WI38 (cell line): ENCODE measurements at regions not wholly inside any gene's neighbourhood (a gene's known extent, or its start where the extent isn't known, plus 50 kb on each side); places are given as distances from the start of the nearest gene placed in this dataset.

ENCODE experiments used
- H3K4me3 ChIP-seq: 2 replicates; pipeline ENCODE4 v1.5.1; 2011; ENCODE audit warnings: low read depth, mild to moderate bottlenecking, control low read depth, low read length
- CTCF ChIP-seq: IDR thresholded peaks from 2 replicates; pipeline ENCODE4 v1.5.1; 2012; ENCODE audit warnings: low read depth, mild to moderate bottlenecking, control low read depth, low read length

DNA sequence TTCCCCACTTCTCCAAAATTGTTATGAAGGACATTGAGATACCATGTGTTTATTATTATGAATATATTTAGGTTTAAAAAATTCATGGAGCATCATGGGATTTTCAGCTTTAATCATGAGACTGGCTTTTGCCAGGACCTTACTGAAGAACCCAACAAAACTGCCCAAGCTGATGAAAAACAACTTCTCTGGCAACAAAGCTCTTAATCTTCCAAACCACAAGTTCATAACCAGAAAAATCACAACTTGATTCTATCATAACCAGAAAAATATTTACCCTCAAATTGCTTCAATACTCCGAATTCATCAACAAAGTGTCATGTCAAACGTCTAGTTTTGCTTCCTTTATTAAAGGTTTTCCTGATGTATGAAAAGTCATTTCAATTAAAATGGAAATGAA, 971.8 kb upstream of the ACVR2A start:
- no peak for TF ChIP-seq CTCF
- no peak overlapping the region for H3K4me3 ChIP-seq

- TF ChIP-seq CTCF = no peak
- no peak overlapping the region for H3K4me3 ChIP-seq
Observed at GRCh38 chr2:146870691-146871090, 974.1 kb upstream of the ACVR2A start.

- TF ChIP-seq CTCF = no peak
- no peak overlapping the region for H3K4me3 ChIP-seq
Observed at GRCh38 chr2:146869328-146869727, 975.5 kb upstream of the ACVR2A start.

- no peak for TF ChIP-seq CTCF
- no peak overlapping the region for H3K4me3 ChIP-seq
Observed at GRCh38 chr2:146868051-146868450, 976.8 kb upstream of the ACVR2A start.

- no peak for TF ChIP-seq CTCF
- H3K4me3 ChIP-seq = no peak overlapping the region
Observed at GRCh38 chr2:146867477-146867986, 977.3 kb upstream of the ACVR2A start.

DNA sequence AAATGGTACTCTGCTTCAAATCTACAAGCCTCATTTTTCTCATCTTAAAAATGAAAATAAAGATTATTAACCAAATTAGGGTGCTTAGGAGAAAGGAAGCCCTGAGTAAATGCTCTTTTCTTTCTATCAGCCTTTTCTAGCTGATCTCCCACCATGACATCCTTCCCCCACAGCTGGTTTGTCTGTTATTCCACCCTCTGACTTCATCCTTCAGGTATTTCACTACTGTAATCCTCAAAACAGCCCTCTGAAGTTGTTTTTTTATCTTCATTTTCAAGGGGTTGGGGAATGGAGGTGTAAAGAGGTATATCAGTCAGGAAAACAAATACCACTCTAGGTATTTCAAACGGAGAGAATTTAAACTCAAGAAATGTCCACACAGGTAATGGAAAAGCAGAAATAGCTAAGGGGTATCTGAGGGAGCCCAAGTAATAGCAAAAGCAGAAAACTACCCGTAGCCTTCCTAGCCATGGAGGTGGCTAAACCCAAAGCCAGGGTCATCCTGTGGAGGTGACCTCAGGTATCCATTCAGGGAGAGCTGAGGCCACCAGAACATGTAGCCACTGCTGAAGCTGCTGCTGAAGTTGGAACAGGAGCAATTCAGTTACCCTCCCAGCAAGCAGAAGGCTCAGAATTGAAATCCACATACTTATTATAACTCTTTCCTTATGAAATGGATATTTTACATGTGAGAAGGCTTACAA, 990.9 kb upstream of the ACVR2A start:
- no peak overlapping the region for H3K4me3 ChIP-seq
- TF ChIP-seq CTCF = no peak

DNA sequence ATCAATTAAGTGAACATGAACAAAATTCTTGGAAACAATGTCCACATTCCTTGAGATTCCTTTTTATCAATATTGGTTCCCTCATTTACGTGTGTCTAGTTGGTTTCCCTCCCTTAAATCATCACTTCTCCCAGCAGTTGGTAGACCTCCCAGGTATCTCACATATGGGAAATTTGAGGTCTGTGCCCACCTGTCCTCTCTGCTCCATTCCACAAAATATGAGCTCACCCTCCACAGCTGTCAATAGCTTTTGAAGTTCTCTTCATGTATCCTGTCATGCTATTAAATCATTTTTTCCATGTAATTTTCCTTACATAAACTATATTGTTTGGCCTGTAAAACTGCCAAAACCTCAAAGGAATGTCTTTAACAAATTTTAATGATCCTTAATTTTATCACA, 992.2 kb upstream of the ACVR2A start:
- no peak for TF ChIP-seq CTCF
- no peak overlapping the region for H3K4me3 ChIP-seq
